ENCODE measurements at regions not wholly inside any gene's neighbourhood (a gene's known extent, or its start where the extent isn't known, plus 50 kb on each side); places are given as distances from the start of the nearest gene placed in this dataset.

- no peak for DNase-seq
These were observed 66.3 kb upstream of the IL12A start for GRCh38 chr3:159922193-159922840.

DNA sequence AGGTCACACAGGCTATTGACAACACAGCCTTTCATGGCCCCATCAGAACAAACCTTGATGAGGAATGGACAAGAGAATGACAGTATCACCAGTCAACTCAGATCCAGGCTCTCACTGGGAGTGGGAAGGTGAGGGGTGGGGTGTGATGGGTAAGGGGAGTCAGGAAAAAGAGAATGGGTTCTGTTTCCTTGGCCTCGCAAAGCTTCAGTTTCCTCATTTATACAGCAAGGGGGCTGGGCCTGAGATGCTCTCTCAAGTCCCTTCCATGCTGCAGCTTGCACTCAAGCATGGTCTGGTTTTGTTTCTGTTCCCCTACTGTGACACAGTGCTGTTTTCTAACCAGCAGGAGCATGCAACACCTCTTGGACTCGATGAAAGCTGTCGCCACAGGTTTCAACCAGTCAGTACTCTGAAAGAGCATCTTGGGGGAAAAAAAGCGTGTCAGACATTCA lies 65.7 kb upstream of the IL12A start:
- no peak for DNase-seq

DNA sequence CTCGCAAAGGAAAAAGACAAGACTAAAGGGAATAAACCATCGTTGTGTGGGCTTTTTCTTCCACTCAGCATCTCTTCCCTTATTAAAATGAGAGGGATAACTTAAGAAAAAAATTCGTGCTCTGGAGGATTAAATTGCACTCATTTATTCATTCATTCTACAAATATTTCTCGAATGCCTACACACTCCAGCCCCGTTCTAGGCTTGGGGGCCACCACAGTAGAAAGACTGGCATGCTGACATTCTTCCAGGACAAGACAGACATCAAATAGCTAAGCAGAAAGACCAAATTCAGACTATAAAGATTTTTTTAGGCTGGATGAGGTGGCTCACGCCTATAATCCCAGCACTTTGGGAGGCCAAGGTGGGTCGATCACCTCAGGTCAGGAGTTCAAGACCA lies 65.3 kb upstream of the IL12A start:
- DNase-seq, result no peak

- no peak for DNase-seq
These were observed 64.7 kb upstream of the IL12A start for GRCh38 chr3:159923956-159924355.

DNA sequence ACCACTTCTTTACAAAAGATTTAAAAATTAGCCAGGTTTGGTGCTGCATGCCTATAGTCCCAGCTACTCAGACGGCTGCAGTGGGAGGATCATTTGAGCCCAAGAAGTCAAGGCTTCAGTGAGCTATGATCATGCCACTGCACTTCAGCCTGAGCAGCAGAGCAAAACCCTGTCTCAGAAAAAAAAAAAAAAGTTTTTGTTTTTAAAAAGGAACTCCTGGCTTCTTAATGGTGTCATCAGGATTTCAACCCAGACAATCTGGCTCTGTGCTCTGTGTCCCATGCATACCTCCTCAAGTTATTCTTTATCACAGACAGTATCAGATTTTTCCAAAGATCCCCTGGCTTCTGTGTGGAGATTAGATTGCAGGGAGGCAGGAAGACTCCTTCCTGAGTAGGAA lies 64.2 kb upstream of the IL12A start:
- no peak for DNase-seq

DNA sequence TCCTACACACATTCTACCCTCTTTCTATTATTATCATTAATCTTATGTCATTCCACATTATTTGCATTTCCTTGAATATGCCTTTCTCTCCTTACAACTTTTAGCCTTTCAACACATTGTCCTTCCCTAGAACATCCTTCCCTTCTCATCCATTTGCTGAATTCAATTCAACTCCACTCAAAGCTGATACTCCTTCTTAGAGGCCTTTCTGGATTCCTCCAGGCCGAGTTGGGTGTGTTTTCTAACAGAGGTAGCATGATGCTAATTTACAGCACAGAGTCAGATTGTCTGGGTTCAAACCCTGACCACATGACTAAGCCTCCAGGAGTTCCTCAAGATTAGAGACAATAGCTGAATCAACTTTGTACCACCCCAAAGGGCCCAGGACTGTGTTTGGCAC lies 63.4 kb upstream of the IL12A start:
- no peak for DNase-seq

- no peak for DNase-seq
These were observed 62.1 kb upstream of the IL12A start for GRCh38 chr3:159926573-159926972.

- no peak for DNase-seq
These were observed 60.6 kb upstream of the IL12A start for GRCh38 chr3:159928071-159928491.

- DNase-seq, result no peak
These were observed 60.0 kb upstream of the IL12A start for GRCh38 chr3:159928666-159929065.

GRCh38 chr3:159929171-159930141 lies 59.2 kb upstream of the IL12A start:
- no peak for DNase-seq

- no peak for DNase-seq
These were observed 54.4 kb upstream of the IL12A start for GRCh38 chr3:159934216-159934615.

- no peak for DNase-seq
These were observed 52.1 kb upstream of the IL12A start for GRCh38 chr3:159936541-159936940.

DNA sequence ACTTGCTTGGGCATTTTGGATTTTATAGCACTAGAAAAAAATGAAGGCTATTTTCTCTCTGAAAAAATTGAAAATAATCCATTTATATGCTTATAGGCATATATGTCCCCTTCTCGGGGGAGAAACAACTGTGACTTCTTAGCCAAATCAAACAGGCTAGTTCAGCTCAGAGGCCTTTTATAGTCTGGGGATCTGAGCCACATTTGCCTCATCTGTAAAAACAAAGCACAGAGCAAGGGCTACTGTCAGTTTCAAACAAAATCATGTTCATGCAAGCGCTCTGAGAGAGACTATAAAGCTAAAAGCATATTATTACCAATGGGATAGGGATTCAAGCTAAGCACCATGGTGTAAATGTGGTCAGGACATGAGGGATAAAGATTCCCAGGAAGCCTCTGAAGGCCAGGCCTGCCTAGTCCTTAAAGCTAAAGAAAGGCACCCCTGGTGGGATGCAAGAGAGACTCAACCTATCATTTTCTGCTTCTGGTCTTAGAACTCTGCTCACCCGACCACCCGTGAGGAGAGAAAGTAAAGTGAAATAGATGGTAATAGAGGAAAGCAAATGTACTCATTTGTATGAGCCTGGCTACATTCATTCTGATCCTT lies 51.0 kb upstream of the IL12A start:
- no peak for DNase-seq

DNA sequence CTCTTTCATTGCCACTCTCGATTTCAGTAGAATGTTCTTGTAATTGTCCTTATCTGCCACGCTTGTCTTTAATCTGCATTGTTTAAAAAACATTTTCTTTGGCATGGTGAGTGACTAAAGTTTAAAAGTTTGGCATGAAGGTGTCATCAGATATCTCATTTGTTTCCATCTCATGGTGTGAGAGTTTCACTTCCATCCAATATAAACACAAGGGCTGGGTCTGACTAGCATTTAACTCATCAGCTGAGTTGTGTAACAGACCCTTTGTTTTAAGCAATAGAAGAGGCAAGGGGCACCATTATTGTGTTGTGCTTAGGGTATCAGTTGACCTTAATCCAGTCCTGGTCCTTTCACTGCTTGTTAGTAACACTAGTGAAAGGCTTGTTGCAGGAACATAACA lies 49.9 kb upstream of the IL12A start:
- no peak for DNase-seq
